H1 (cell line): ENCODE measurements at regions not wholly inside any gene's neighbourhood (a gene's known extent, or its start where the extent isn't known, plus 50 kb on each side); places are given as distances from the start of the nearest gene placed in this dataset.

Experiments used
- BCL11A ChIP-seq, 2 experiments: IDR thresholded peaks; one replicate each; pipeline ENCODE4 v1.6.1; 2011; ENCODE audit warnings: low read depth in 2 of 2, low read length in 2 of 2, mild to moderate bottlenecking in 2 of 2
- JUND ChIP-seq: IDR thresholded peaks from 2 replicates; pipeline ENCODE4 v1.6.1; 2011; ENCODE audit warnings: mild to moderate bottlenecking, improper control_type of control experiment, low read length

GRCh38 chr10:113292743-113293142 is 260.1 kb upstream of the HABP2 start (continued):
- TF ChIP-seq JUND (no peak), BCL11A (IDR thresholded peaks at IDR 0.05; ENCODE audit: low read depth in 2 of 2, low read length in 2 of 2) (no peak)
